NCI-H2107 treated with DMSO at 0.1 percent for 48 hours (cell line): ENCODE measurements at regions not wholly inside any gene's neighbourhood (a gene's known extent, or its start where the extent isn't known, plus 50 kb on each side); places are given as distances from the start of the nearest gene placed in this dataset.
A peak's percentile ranks its signal among the peaks of the same experiment; 100 is the strongest.

Source experiments
- DNase-seq: peaks from one replicate; lab custom pipeline; 2025; ENCODE audit not compliant: unreplicated experiment; lab: John Stamatoyannopoulos, UW

GRCh38 chr1:177848577-177848976 lies 121.3 kb downstream of the SEC16B start:
- no peak for DNase-seq

GRCh38 chr1:177847843-177848242 lies 122.0 kb downstream of the SEC16B start:
- DNase-seq: no peak

DNA sequence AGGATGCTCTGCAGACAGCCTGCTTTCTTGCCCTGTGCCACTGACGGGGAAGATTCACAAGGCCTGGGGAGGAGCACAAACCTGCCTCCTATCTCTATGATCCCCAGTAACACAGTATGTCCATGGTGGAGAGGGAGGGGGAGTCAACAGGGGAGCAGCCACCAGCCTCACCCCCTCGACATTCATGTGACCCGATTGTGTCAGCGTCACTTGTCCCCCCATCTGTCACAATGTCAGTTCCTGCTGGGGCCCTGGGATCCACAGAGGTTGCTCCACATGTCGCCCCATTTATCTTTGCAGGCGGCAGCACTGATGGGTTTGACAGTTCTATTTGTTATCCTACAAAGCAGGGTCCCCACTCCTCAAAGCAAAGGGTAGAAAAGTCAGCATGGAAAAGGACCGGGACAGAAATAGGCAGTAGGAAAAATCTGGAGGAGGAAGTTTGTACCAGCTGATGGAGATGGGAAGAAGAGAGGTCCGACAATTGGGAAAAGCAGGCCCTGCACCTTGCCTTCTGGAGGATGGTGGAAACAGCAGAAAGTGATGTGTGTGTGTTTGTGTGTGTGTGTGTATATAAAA lies 130.9 kb downstream of the SEC16B start:
- DNase-seq: no peak

GRCh38 chr1:177833631-177834030 lies 136.2 kb downstream of the SEC16B start:
- no peak for DNase-seq

DNA sequence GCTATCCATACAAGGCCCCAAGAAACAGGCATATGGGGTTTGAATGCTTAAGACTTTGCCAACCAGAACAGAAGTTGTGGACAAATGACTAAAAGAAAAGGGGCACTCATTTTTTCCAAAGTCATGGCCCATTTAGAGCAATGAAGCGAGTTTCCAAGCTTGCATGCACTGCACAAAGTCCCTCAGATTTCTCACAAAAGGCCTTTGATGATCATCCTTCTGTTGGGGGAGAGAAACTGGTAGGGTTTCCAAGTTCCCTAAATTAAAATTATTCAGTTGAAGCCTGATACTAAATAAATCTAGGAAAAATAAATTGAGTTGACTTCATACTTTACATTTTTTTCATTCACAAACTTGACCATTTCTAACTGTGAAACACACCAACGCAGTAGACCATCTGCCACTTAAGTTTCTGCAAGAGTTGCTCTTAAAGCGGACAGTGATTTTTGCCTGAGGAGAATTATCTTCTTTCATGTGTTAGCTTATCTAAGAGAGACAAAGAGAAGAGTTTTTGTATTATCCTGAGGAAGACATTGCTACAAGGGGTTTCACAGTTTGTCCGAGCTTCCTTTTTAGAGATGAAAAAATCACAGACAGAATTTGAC lies 139.2 kb downstream of the SEC16B start:
- no peak for DNase-seq

DNA sequence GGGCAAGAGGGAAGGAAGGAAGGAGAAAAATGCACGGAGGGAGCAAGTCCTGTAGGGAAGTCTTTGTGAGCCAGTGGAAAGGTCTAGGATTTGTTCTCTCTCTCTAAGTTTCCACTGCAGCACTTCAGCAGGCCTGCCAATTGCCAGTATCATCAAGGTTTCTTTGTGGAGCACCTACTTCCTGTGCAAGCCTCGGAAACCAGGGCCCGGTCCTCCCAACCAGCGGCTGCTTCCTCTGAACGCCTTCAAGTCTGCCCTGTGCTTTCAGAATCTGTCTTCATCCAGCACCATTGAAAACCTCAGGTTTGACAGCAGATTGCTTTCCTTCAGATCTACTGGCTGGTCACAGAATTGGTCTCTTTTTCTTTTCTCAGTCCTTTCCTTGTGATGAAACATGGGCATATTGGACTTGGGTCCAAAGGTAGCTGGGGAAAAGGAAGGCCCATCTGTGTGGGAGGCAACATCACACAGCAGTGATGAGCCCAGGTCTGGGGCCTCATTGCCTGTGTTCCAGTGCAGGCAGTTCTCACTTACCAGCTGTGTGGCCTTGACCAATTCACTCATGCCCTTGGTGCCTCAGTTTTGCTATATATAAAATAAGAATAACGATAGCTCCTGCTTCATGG lies 144.5 kb downstream of the SEC16B start:
- no peak for DNase-seq

DNA sequence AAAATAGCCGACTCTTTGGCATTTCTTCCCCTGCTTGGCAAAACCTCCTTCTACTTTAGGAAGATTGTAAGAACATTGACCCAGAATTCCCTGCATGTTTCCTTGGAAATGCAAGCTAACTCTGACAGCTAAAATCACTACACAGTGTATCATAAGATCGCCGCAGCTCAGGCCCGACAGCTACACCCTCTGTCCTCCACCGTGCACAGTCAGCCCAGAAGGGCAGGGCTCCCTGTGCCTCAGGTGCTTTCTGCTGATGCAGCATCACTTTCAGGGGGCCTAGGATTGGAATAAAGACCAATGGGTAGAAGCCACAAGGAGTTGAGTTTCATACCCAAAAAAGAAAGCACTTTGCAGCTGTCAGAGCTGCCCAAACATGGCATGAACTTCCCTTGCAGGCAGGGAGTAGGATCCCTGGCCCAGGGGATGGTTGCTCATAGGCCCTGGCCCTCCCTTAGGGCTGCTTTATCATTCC lies 145.3 kb downstream of the SEC16B start:
- DNase-seq: no peak

GRCh38 chr1:177820213-177820612 lies 149.6 kb downstream of the SEC16B start:
- no peak for DNase-seq

- peak; percentile 46 for DNase-seq
Observed at GRCh38 chr1:177817937-177818875, 151.7 kb downstream of the SEC16B start.

DNA sequence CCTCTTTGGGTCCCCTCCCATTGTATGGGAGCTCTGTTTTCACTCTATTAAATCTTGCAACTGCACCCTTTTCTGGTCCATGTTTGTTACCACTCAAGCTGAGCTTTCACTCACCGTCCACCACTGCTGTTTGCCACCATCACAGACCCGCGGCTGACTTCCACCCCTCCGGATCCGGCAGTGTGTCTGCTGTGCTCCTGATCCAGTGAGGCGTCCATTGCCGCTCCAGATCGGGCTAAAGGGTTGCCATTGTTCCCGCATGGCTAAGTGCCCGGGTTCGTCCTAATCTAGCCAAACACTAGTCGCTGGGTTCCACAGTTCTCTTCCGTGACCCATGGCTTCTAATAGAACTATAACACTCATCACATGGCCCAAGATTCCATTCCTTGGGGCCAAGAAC lies 157.2 kb downstream of the SEC16B start:
- no peak for DNase-seq

- DNase-seq: no peak
Observed at GRCh38 chr1:177812144-177812543, 157.7 kb downstream of the SEC16B start.

GRCh38 chr1:177811429-177811828 lies 158.4 kb downstream of the SEC16B start:
- no peak for DNase-seq

DNA sequence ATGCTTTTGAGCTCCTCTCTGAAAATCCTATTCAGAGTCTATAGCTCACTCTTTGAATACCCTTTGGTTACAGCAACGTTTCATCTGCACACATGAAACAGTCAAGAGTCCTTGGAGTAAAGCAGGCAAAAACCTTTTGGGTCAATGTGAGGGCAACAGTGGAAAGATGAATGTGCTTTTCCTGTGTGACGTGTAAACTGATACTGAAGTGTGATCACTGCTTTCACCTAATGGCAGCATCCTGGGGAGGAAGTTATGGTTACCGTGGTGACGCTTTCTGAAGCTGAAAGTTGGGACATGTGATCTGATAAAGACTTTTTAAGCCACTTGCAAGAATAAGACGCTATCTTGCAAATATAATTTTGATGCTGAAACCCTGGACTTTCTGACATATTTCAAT lies 160.0 kb downstream of the SEC16B start:
- peak; percentile 40 for DNase-seq

GRCh38 chr1:177802304-177802703 lies 167.6 kb downstream of the SEC16B start:
- DNase-seq: no peak

DNA sequence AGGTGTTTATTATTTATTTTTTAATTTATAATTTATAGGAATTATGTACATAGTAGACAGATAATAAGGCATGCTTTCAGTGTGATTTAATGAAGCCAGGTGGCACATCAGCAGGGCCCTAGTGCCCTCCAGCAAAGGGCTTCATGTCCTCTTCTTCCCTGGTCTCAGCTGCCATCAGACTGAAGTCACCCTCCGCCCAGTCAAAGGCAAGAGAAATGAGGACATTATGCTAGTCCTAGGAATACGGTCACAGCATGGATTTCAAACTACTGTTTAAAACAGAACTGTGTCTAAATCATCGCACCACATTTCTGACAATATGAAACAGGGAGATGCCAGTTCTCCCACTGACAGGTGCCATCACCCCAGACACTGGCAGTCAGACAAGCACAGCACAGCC lies 168.1 kb downstream of the SEC16B start:
- no peak for DNase-seq

DNA sequence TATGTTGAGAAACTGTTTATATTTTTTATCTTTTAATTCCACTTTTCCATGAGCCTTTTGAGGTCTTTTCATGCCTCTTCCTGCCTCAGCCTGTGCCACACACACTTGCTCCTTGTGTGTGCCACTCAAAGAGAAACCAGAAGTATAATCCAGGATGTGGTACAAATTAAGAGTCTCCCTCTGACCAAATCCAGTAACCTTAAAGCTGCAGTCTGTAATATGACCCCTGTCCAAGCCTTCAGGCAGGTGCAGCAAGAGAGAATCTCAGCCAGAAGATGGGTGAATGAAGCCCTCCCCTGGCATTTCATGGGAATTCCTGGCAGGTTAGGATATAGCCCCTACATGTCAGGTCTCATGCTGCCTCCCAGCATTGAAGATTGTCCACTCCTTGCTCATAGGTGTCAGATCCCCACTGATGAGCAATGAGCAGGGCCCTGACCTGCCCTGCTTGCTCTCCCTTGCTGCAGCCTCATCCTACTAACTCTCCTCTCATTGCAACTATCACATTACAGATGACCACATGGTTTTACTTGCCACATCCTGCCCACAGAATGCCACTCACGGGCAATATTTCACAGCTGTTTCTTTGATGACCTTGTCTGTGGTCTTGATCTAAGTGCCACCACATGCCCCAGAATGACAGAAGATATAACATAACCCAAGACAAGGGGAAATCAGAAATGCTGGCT lies 169.3 kb downstream of the SEC16B start:
- DNase-seq: peak; percentile 84

- peak; percentile 83 for DNase-seq
Observed at GRCh38 chr1:177799746-177800145, 170.1 kb downstream of the SEC16B start.

DNA sequence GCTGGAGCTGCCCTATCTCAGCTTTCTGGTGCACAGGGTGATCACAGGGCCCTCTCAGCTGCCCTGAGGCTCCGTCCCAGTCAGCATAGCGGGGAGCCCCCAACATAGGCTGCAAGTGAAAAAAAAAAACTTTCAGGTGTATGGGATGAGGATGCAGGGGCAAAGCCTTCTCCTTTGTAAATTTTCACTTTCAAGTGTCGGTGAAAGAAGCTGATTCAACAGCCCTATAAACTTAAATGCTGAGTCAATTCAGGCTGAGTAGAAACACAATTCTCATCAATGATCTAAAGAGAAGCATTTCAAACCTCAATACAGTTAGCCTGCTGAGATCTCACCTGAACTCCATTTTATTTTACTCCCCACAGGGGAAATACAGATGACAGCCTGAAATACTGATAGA lies 171.2 kb downstream of the SEC16B start:
- DNase-seq: no peak

GRCh38 chr1:177796561-177796960 lies 173.3 kb downstream of the SEC16B start:
- DNase-seq: no peak

DNA sequence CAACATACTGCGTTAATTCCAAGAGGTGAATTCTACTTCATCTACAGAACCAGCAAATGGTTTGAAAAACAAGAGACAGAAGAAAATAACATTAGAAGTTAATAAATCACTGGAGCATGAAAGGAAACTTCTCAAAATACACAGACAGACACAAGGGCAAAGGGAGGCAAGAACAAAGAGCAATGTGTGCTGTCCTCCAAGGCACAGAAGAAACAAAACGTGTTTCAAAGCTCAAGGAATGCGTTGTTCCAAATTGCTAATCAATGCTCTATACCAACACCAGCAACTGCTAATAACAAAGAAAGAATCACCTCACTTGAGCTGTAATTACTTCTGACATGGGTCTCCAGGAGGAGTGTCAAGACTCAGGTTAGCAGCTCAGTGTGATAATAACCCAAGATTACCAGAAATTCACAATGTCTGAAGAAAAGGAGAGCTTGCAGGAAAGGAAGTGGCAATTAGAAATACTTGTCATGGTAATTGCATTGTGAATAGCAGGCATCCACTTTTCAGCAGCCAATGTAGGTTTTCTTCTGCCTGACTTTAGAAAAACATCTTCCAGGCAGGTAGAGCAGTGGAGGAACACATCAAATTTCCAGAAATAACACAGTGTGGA lies 175.4 kb downstream of the SEC16B start:
- no peak for DNase-seq
